Mesothelial cell of epicardium (in vitro differentiated cells): ENCODE measurements at regions not wholly inside any gene's neighbourhood (a gene's known extent, or its start where the extent isn't known, plus 50 kb on each side); places are given as distances from the start of the nearest gene placed in this dataset.

Experiments
- DNase-seq, 2 experiments: peaks; one replicate each; pipeline ENCODE4 v3.0.0; 2021; ENCODE audit warnings: low spot score in 2 of 2; ENCODE audit not compliant: unreplicated experiment in 2 of 2
- H3K27ac Mint-ChIP-seq: 2 replicates; pipeline ENCODE4 v1.8.0; 2021; ENCODE audit warnings: mixed read lengths
- H3K27me3 Mint-ChIP-seq: 2 replicates; pipeline ENCODE4 v1.8.0; 2021; ENCODE audit warnings: low read depth, mixed read lengths
- H3K36me3 Mint-ChIP-seq: 2 replicates; pipeline ENCODE4 v1.8.0; 2021; ENCODE audit warnings: mixed read lengths
- H3K4me1 Mint-ChIP-seq: 2 replicates; pipeline ENCODE4 v1.8.0; 2021; ENCODE audit warnings: mixed read lengths
- H3K4me3 Mint-ChIP-seq: 2 replicates; pipeline ENCODE4 v1.8.0; 2021; ENCODE audit warnings: mild to moderate bottlenecking, moderate library complexity, mixed read lengths
- H3K9me3 Mint-ChIP-seq: 2 replicates; pipeline ENCODE4 v1.8.0; 2021; ENCODE audit warnings: mixed read lengths
- CTCF ChIP-seq: fragments of 200-600 bp; sonication (generic); IDR thresholded peaks from one replicate; pipeline ENCODE4 v1.5.0; 2021; ENCODE audit warnings: antibody characterized with exemption; ENCODE audit not compliant: unreplicated experiment

- peaks cover 57% of the 10 kb centered on the region for H3K4me1 Mint-ChIP-seq
- H3K27me3 Mint-ChIP-seq: no peaks in the 10 kb centered on the region
- TF ChIP-seq CTCF: no peak
- peak overlapping the region; percentile 30 for H3K4me3 Mint-ChIP-seq
- peak overlapping the region; percentile 91 for H3K27ac Mint-ChIP-seq
- DNase-seq: no peak
- H3K9me3 Mint-ChIP-seq: no peaks in the 10 kb centered on the region
- H3K36me3 Mint-ChIP-seq: peaks cover 5% of the 10 kb centered on the region
Observed at GRCh38 chr3:159783780-159784742, 204.6 kb upstream of the IL12A start.

GRCh38 chr3:159785273-159785708 lies 203.3 kb upstream of the IL12A start:
- Mint-ChIP-seq H3K4me3 (no peak overlapping the region), H3K9me3 (no peaks in the 10 kb centered on the region), H3K4me1 (peaks cover 70% of the 10 kb centered on the region), H3K36me3 (peaks cover 4% of the 10 kb centered on the region), H3K27ac (peak overlapping the region; percentile 91), H3K27me3 (no peaks in the 10 kb centered on the region)
- TF ChIP-seq CTCF: no peak
- no peak for DNase-seq

GRCh38 chr3:159786489-159787177 lies 202.0 kb upstream of the IL12A start:
- no peak for DNase-seq
- Mint-ChIP-seq H3K27ac (peak overlapping the region; percentile 97), H3K4me1 (peaks cover 81% of the 10 kb centered on the region), H3K36me3 (no peaks in the 10 kb centered on the region), H3K9me3 (no peaks in the 10 kb centered on the region), H3K4me3 (no peak overlapping the region), H3K27me3 (no peaks in the 10 kb centered on the region)
- no peak for TF ChIP-seq CTCF

- Mint-ChIP-seq H3K27ac (peak overlapping the region; percentile 97), H3K27me3 (no peaks in the 10 kb centered on the region), H3K9me3 (no peaks in the 10 kb centered on the region), H3K4me3 (no peak overlapping the region), H3K4me1 (peaks cover 84% of the 10 kb centered on the region), H3K36me3 (no peaks in the 10 kb centered on the region)
- no peak for TF ChIP-seq CTCF
- DNase-seq: no peak
Observed at GRCh38 chr3:159787178-159787574, 201.5 kb upstream of the IL12A start.

GRCh38 chr3:159787794-159788205 lies 200.8 kb upstream of the IL12A start:
- no peaks in the 10 kb centered on the region for H3K27me3 Mint-ChIP-seq
- no peaks in the 10 kb centered on the region for H3K9me3 Mint-ChIP-seq
- no peak overlapping the region for H3K4me3 Mint-ChIP-seq
- no peaks in the 10 kb centered on the region for H3K36me3 Mint-ChIP-seq
- TF ChIP-seq CTCF: no peak
- DNase-seq: no peak
- peaks cover 82% of the 10 kb centered on the region for H3K4me1 Mint-ChIP-seq
- H3K27ac Mint-ChIP-seq: peak overlapping the region; percentile 97
